ENCODE measurements at regions not wholly inside any gene's neighbourhood (a gene's known extent, or its start where the extent isn't known, plus 50 kb on each side); places are given as distances from the start of the nearest gene placed in this dataset.
A peak's percentile ranks its signal among the peaks of the same experiment; 100 is the strongest.
"Not testable (repeated sequence)": the region's sequence is repeated elsewhere in the genome, so short reads cannot be mapped to it uniquely, and the experiment has no call there.

DNA sequence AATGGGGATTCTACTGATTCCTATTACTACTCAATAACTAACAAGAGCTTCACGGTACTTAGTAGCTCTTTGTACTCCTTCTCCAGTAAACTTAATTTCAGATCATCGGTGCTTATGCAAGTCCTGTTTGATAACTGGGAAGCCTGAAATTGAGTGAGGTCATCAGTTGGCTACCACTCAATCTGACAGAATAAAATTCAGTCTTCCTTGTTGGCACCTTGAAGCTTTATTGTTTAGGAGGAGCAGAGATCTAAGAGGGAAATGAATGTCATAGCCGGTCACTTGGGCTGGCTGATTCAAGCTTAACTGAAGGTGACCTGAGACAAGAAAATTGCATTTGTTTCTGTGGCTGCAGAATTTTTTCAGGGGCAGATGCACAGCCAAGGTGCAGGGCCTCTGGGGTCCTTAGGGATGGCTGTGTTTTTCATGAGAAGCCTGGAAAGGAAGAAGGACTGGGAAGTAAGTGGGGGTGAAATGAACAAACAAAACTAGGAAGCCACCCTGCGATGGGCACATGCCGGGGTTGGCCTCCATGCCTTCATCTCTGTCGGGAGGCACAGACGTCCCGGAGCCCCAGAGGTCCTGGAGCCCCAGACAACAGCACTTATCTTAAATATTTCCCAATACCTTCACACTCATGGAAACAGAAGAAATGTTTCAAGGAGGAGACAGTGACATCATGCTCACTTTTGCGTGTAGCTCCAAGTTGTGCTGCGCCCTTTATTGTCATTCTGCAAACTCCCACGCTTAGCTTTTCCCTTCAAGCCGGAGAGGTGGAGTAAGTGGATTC is 85.0 kb upstream of the KIF5B start:
- peak in 1 of 2 donors; percentile 77 for DNase-seq (ENCODE audit: low read depth in 2 of 2)

- DNase-seq (ENCODE audit: low read depth in 2 of 2), result no peak
These were observed 84.2 kb upstream of the KIF5B start for GRCh38 chr10:32140403-32140802.

DNA sequence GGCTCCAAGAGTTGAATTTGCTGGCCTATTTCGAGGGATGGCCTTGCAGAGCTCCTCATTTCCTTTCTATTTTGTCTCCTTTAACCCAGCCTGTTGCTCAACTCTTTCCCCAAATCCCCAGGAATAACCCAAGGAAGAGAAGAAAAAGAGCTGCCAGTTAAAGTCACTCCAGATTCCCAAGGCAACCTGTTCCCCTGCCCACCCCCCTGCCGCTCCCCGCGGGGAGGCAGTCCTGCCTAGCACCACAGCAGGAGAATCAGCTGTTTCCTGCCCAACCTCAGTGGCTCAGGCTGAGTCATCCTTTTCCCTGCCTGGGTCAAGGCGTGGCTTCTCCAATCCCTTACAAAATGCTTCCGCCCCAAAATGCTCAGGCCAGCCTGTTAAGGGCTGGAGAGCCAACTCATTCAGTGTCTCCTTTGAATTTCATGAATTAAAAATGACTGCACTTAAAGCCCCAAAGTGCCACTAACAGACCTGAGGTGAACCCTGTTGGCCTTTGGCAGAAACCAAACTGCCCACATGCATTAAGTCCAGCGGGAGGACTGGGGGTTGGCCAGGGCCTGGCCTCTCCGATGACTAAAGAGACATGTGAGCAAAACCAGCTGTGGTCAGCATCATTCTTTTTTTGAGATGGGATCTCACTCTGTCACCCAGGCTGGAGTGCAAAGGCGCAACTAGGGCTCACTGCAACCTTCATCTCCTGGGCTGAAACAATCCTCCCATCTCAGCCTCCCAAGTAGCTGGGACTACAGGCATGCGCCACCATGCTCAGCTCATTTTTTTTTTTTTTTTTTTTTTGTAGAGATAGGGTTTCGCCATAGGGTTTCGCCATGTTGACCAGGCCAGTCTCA is 83.2 kb upstream of the KIF5B start:
- peak; percentile 69 to 91 for DNase-seq (ENCODE audit: low read depth in 2 of 2)

- not testable (repeated sequence) for DNase-seq (ENCODE audit: low read depth in 2 of 2)
These were observed 80.7 kb upstream of the KIF5B start for GRCh38 chr10:32136927-32137326.

DNA sequence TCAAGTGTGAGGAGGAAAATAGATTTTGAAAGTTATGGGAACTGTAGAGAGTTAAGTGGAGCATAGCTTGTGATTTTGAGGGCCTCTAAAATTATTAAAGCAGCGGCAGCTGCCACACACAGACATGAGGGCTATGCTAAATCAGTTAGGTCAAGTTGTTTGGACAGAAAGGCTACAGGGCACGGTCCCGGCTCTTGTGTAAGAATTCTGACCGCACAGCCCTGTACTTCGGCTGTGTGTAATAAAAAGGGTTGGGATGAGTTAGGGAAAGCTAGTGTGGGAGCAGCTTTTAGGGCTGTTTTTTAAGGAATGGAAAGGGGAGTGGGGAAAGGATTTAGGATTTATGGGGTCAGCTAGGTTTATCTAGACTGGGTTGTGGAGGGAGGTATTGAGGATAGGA is 79.6 kb upstream of the KIF5B start:
- not testable (repeated sequence) for DNase-seq (ENCODE audit: low read depth in 2 of 2)

GRCh38 chr10:32132357-32132946 is 76.2 kb upstream of the KIF5B start:
- DNase-seq (ENCODE audit: low read depth in 2 of 2), result no peak

GRCh38 chr10:32131388-32131787 is 75.2 kb upstream of the KIF5B start:
- peak in 1 of 2 donors; percentile 31 for DNase-seq (ENCODE audit: low read depth in 2 of 2)

DNA sequence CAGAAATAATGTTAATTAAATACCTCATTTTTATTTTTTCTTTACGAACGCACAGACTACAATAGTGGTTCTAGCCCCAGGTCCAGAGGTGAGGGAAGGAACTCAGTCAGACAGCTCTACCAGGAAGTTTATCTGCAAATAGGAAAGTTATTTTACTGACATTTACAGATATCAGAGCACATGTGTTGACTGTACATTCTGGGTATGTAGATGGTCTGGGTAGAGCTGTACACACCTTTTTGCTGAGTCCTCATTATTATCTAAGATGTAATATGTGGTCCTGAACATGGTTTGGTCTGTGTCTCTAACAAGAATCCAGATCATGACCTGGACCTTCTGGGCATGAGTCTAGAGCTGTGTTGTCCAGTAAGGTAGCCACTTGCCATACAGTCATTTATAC is 74.6 kb upstream of the KIF5B start:
- DNase-seq (ENCODE audit: low read depth in 2 of 2), result no peak

DNA sequence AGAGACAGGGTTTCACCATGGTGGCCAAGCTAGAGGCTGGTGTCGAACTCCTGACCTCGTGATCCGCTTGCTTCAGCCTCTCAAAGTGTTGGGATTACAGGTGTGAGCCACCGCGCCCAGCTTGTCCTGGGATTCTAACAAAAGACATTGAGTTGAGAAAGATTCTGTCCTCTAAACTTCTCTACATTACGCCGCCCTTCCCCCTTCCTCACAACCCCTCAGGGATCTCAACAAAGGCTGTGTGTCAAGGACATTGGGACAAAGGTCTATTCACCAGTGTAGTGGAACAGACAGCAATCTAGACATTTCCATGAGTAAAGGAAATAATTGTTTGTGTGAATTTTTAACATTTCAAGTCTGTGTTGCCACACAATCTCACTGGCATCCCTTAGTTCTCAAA is 68.8 kb upstream of the KIF5B start:
- DNase-seq (ENCODE audit: low read depth in 2 of 2), result no peak

DNA sequence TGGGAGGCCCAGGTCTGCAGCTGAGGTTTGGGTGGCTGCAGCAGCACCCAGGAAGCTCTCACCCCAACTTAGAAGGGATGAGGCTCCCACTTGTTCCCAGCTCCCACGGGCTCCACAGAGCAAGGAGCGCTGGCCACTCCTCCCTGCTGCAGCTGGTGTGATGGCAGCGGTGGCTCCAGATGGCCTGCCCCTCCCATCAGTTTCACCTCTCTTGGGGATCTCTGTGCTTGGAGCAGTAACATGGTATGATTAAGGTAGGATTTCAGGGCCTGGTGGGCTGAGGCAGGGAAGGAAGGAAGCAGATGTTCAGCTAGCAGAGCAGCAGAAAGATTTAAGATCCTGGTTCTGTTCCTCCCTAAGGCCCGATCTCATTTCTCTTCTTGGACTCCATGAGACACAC is 66.8 kb upstream of the KIF5B start:
- no peak for DNase-seq (ENCODE audit: low read depth in 2 of 2)

DNA sequence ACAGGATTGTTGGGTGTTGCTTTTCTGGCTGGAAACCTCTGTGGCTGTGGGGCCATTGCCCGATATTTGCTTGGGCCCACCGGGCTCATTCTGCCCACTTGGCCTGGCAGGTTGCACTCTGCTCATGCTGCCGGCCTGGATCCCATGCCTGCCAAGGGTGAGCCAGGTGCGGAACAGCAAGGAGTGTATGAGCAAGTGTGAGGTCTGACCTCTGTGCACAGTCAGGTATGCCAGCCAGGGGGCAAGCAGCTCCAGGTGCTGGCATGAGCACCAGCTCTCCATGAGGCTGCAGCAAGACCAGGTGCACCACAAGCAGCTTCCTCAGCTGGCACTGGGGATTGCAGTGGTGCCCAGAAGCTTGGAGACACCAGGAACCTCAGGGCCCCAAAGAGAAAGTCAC is 65.4 kb upstream of the KIF5B start:
- DNase-seq (ENCODE audit: low read depth in 2 of 2), result no peak

DNA sequence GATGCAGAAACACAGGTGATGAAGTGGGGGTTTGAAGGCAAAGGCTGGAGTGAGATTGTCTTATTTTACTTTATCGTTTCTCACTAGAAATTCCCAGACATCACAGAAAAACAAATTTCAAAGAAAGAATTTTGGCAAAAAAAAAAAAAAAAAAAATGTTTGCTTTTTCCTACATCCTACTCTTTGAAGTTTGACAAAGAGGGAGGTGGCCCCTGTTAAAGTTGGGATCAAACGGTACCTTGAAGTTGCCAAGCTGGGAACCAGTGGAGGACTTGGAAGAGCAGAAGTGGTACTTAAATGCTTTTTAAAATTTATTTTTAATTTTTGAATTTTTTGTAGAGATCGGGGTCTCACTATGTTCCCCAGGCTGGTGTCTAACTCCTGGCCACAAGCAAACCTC is 63.9 kb upstream of the KIF5B start:
- no peak for DNase-seq (ENCODE audit: low read depth in 2 of 2)

DNA sequence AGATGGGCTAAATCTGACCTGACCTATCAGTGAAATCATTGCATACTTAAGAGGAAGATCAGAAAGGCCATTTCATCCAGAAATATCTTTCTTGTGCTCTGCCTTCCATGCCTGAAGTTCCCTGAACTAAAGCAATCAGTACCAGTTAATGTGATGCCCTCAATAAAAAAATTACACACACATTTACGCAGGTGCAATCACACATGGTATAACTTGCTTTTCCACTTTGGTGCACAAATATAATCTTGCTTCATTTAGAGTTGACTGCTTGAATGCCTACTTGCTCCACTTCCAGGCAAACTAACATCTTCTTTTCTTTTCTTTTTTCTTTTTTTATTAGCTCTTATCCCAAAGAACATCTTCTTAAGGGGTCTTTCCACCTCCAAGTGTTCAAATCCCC is 58.3 kb upstream of the KIF5B start:
- no peak for DNase-seq (ENCODE audit: low read depth in 2 of 2)

- DNase-seq (ENCODE audit: low read depth in 2 of 2), result peak in 1 of 2 donors; percentile 8
These were observed 55.8 kb upstream of the KIF5B start for GRCh38 chr10:32112055-32112454.

DNA sequence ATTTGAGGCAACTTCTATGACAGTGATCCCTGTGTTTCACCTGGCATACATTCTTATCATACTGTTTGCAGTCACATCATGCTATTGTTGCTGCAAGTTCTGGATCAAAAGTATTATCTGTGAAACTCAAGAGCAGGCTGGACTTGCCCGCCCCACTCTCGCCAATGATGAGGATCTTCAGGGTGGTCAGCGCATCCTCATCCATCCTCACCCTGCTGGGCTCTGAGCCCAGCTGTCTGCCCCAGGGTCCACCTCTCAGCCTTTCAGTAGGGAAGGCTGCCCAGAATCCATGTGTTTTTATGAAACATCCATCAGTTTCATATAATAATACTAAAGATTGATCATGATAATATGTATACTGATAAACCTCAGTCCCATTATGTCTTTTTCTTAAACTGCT is 55.4 kb upstream of the KIF5B start:
- no peak for DNase-seq (ENCODE audit: low read depth in 2 of 2)

DNA sequence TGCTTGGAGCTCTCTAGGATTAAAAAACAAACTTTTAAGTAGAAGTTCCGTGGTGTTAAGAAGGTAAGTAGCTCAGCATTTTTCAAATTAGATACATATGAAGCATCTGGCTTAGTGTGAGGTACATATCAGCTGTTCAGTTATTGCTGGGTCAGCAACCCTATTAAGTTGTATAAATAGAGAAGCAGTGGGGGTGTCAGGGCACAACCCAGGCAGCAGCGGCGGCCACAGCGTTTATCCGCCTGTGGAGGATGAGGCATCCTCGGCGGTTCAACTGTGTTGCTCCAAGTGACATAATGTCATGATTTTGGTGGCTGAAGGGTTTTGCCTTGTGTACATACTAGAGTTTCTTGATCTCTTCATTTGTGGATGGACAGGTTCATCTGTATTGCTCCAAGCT is 54.6 kb upstream of the KIF5B start:
- no peak for DNase-seq (ENCODE audit: low read depth in 2 of 2)

DNA sequence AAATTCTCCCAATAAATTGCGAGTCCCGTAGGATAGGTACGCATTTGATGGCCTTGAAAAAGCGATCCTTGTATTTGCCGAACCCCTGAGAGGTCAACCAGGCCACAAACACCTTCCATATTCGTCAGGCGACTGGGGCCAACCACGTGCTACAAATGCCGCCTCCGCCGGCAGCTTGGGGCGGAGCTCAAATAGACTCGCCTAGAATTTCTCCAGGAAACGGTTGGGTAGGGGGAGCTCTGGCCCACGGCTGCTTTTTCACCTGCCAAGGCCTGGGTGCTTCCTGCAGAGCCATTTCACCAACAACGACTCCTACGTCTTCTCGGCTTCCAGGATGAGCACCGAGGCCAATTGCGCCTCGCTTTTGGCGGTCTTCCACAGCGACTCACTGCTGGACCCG is 53.4 kb upstream of the KIF5B start:
- no peak for DNase-seq (ENCODE audit: low read depth in 2 of 2)
